H9 (cell line): ENCODE measurements at regions not wholly inside any gene's neighbourhood (a gene's known extent, or its start where the extent isn't known, plus 50 kb on each side); places are given as distances from the start of the nearest gene placed in this dataset.

Experiments
- DNase-seq: peaks from one replicate; pipeline ENCODE4 v3.0.0-alpha.2; 2017
- H2AFZ ChIP-seq: one replicate; pipeline ENCODE4 v1.6.1; 2013; ENCODE audit warnings: mild to moderate bottlenecking, low read length, control low read depth, moderate library complexity
- H2AK5ac ChIP-seq: 2 replicates; pipeline ENCODE4 v1.6.1; 2013; ENCODE audit warnings: low read length, control low read depth, mixed read lengths; ENCODE audit not compliant: insufficient read length
- H2BK120ac ChIP-seq: one replicate; pipeline ENCODE4 v1.6.1; 2013; ENCODE audit warnings: low read depth, mild to moderate bottlenecking, low read length, control low read depth, inconsistent platforms; ENCODE audit not compliant: poor library complexity, severe bottlenecking
- H2BK12ac ChIP-seq: 2 replicates; pipeline ENCODE4 v1.6.1; 2013; ENCODE audit warnings: low read length, control low read depth, mixed read lengths, low read depth; ENCODE audit not compliant: insufficient read length
- H2BK15ac ChIP-seq: 2 replicates; pipeline ENCODE4 v1.6.1; 2013; ENCODE audit warnings: low read depth, low read length, control low read depth
- H2BK20ac ChIP-seq: one replicate; pipeline ENCODE4 v1.6.1; 2013; ENCODE audit warnings: low read depth, mild to moderate bottlenecking, low read length, control low read depth, inconsistent platforms; ENCODE audit not compliant: poor library complexity, severe bottlenecking
- H2BK5ac ChIP-seq: 2 replicates; pipeline ENCODE4 v1.6.1; 2013; ENCODE audit warnings: low read length, control low read depth, mixed read lengths; ENCODE audit not compliant: insufficient read length
- H3K14ac ChIP-seq: 2 replicates; pipeline ENCODE4 v1.6.1; 2013; ENCODE audit warnings: low read length, control low read depth; ENCODE audit not compliant: insufficient read depth
- H3K18ac ChIP-seq: 2 replicates; pipeline ENCODE4 v1.6.1; 2013; ENCODE audit warnings: low read depth, mild to moderate bottlenecking, mixed read lengths, low read length, control low read depth; ENCODE audit not compliant: insufficient read length
- H3K23ac ChIP-seq: 2 replicates; pipeline ENCODE4 v1.6.1; 2013; ENCODE audit warnings: low read length, control low read depth, mixed read lengths, low read depth; ENCODE audit not compliant: insufficient read length
- H3K23me2 ChIP-seq: 2 replicates; pipeline ENCODE4 v1.6.1; 2013; ENCODE audit warnings: low read depth, mild to moderate bottlenecking, mixed read lengths, low read length, control low read depth; ENCODE audit not compliant: insufficient read length, poor library complexity, severe bottlenecking
- H3K27ac ChIP-seq: 2 replicates; pipeline ENCODE4 v1.5.1; 2013; ENCODE audit warnings: low read length, control low read depth, mixed read lengths, low read depth; ENCODE audit not compliant: insufficient read length
- H3K27me3 ChIP-seq: 2 replicates; pipeline ENCODE4 v1.6.1; 2013; ENCODE audit warnings: low read length, control low read depth, inconsistent platforms; ENCODE audit not compliant: insufficient read depth
- H3K4ac ChIP-seq: 2 replicates; pipeline ENCODE4 v1.6.1; 2013; ENCODE audit warnings: low read depth, mild to moderate bottlenecking, control low read depth, inconsistent platforms, low read length, moderate library complexity
- H3K4me1 ChIP-seq: 2 replicates; pipeline ENCODE4 v1.6.1; 2013; ENCODE audit warnings: low read length, control low read depth, inconsistent platforms; ENCODE audit not compliant: insufficient read depth
- H3K4me2 ChIP-seq: 2 replicates; pipeline ENCODE4 v1.6.1; 2013; ENCODE audit warnings: low read length, control low read depth, mixed read lengths; ENCODE audit not compliant: insufficient read length, insufficient read depth
- H3K56ac ChIP-seq: 2 replicates; pipeline ENCODE4 v1.6.1; 2013; ENCODE audit warnings: low read depth, mild to moderate bottlenecking, mixed read lengths, low read length, control low read depth; ENCODE audit not compliant: insufficient read length
- H3K79me1 ChIP-seq: 2 replicates; pipeline ENCODE4 v1.6.1; 2013; ENCODE audit warnings: low read depth, mild to moderate bottlenecking, moderate library complexity, low read length, control low read depth, inconsistent platforms; ENCODE audit not compliant: insufficient read depth, poor library complexity, severe bottlenecking
- H3K79me2 ChIP-seq: 2 replicates; pipeline ENCODE4 v1.6.1; 2013; ENCODE audit warnings: low read length, control low read depth, inconsistent platforms; ENCODE audit not compliant: insufficient read depth
- H3K9ac ChIP-seq: 2 replicates; pipeline ENCODE4 v1.6.1; 2013; ENCODE audit warnings: low read length, control low read depth, mixed read lengths; ENCODE audit not compliant: insufficient read length; ENCODE audit errors: extremely low read depth
- H3K9me3 ChIP-seq: one replicate; pipeline ENCODE4 v1.6.1; 2013; ENCODE audit warnings: low read depth, low read length, inconsistent platforms; ENCODE audit not compliant: control insufficient read depth
- H3T11ph ChIP-seq: one replicate; pipeline ENCODE4 v1.6.1; 2013; ENCODE audit warnings: mild to moderate bottlenecking, low read length, control low read depth, inconsistent platforms
- H4K20me1 ChIP-seq: one replicate; pipeline ENCODE4 v1.6.1; 2013; ENCODE audit not compliant: control insufficient read depth, insufficient read length, insufficient read depth
- H4K5ac ChIP-seq: 2 replicates; pipeline ENCODE4 v1.6.1; 2013; ENCODE audit warnings: low read depth, mild to moderate bottlenecking, mixed read lengths, low read length, control low read depth; ENCODE audit not compliant: insufficient read length
- H4K8ac ChIP-seq: replicated peaks from 2 replicates; pipeline ENCODE4 v1.6.1; 2013; ENCODE audit warnings: low read length, control low read depth, mixed read lengths, low read depth; ENCODE audit not compliant: insufficient read length
- H4K91ac ChIP-seq: 2 replicates; pipeline ENCODE4 v1.6.1; 2013; ENCODE audit warnings: low read depth, mild to moderate bottlenecking, moderate library complexity, mixed read lengths, low read length, control low read depth; ENCODE audit not compliant: insufficient read length
- H3K27ac Mint-ChIP-seq, 3 experiments: 2 replicates in 2 of 3; 3 replicates in 1 of 3; pipeline ENCODE4 v1.8.0; 2020 to 2021; ENCODE audit warnings: mixed read lengths in 3 of 3, mild to moderate bottlenecking in 1 of 3, moderate library complexity in 1 of 3
- H3K27me3 Mint-ChIP-seq: 2 replicates; pipeline ENCODE4 v1.8.0; 2021; ENCODE audit warnings: low read depth, mild to moderate bottlenecking, moderate library complexity, mixed read lengths
- H3K36me3 Mint-ChIP-seq, 3 experiments: 2 replicates in 2 of 3; 3 replicates in 1 of 3; pipeline ENCODE4 v1.8.0; 2020 to 2021; ENCODE audit warnings: low read depth in 3 of 3, mixed read lengths in 3 of 3; ENCODE audit not compliant: insufficient read depth in 1 of 3
- H3K4me1 Mint-ChIP-seq, 2 experiments: 2 replicates each; pipeline ENCODE4 v1.8.0; 2020; ENCODE audit warnings: mixed read lengths in 2 of 2
- H3K4me3 Mint-ChIP-seq, 2 experiments: 2 replicates in 1 of 2; 3 replicates in 1 of 2; pipeline ENCODE4 v1.8.0; 2020 to 2021; ENCODE audit warnings: mild to moderate bottlenecking in 2 of 2, mixed read lengths in 2 of 2, moderate library complexity in 1 of 2
- H3K9me3 Mint-ChIP-seq, 2 experiments: 2 replicates in 1 of 2; 3 replicates in 1 of 2; pipeline ENCODE4 v1.8.0; 2020; ENCODE audit warnings: mild to moderate bottlenecking in 2 of 2, mixed read lengths in 2 of 2, moderate library complexity in 1 of 2
- CTCF ChIP-seq: fragments of 200-600 bp; sonication (generic); conservative IDR thresholded peaks from 3 replicates; pipeline ENCODE4 v1.8.0; 2021; ENCODE audit warnings: antibody characterized with exemption, mild to moderate bottlenecking
- WGBS: extraction: QIAGEN DNeasy Blood & Tissue Kit; methylation state at CpG from one replicate; pipeline ENCODE4 v1.1.7; 2013; ENCODE audit warnings: missing lambda C conversion rate, low lambda C conversion rate, mixed read lengths; ENCODE audit not compliant: insufficient read length; ENCODE audit errors: extremely low coverage; 5-methylcytosine and 5-hydroxymethylcytosine counted together

- Histone ChIP-seq H3K18ac (no peak overlapping the region), H3K4me1 (no peaks in the 10 kb centered on the region), H3K27me3 (no peaks in the 10 kb centered on the region), H3K9ac (no peak overlapping the region), H3K23ac (no peak overlapping the region), H2BK120ac (no peak overlapping the region), H3K79me2 (no peaks in the 10 kb centered on the region), H2BK15ac (no peak overlapping the region), H2BK20ac (no peak overlapping the region), H2AFZ (no peak overlapping the region), H3T11ph (no peak overlapping the region), H3K23me2 (no peaks in the 10 kb centered on the region), H4K5ac (no peak overlapping the region), H3K27ac (no peak overlapping the region), H4K20me1 (no peaks in the 10 kb centered on the region), H2BK5ac (no peak overlapping the region), H3K9me3 (peaks cover 18% of the 10 kb centered on the region), H3K4ac (no peak overlapping the region), H3K79me1 (no peaks in the 10 kb centered on the region), H3K4me2 (no peak overlapping the region), H2AK5ac (no peak overlapping the region), H3K14ac (no peak overlapping the region), H4K91ac (no peak overlapping the region), H4K8ac (no peak overlapping the region), H3K56ac (no peak overlapping the region), H2BK12ac (no peak overlapping the region)
- Mint-ChIP-seq H3K4me3 (no peak overlapping the region), H3K9me3 (peaks cover 58 to 60% of the 10 kb centered on the region in 2 experiments), H3K27me3 (no peaks in the 10 kb centered on the region), H3K4me1 (peaks cover 0 to 6% of the 10 kb centered on the region in 2 experiments; a peak in 3 of 4 replicates), H3K36me3 (no peaks in the 10 kb centered on the region; a peak in 3 of 7 replicates), H3K27ac (no peak overlapping the region)
- no CpG with 5 or more reads among the region's 3 CpGs for WGBS
- no peak for TF ChIP-seq CTCF
- no peak for DNase-seq
Observed at GRCh38 chrX:140933016-140933415, 69.4 kb upstream of the SPANXB1 start.
